Mucosa of gallbladder (tissue), 1 donor: ENCODE measurements at regions not wholly inside any gene's neighbourhood (a gene's known extent, or its start where the extent isn't known, plus 50 kb on each side); places are given as distances from the start of the nearest gene placed in this dataset.

Source experiments
- DNase-seq: peaks from one replicate; pipeline ENCODE4 v3.0.0-alpha.2; 2020; ENCODE audit warnings: low spot score
- donor health status: DM: no; HTN: no; CAD: no.

GRCh38 chr2:239833269-239834109 is 191.7 kb downstream of the NDUFA10 start:
- peak; percentile 7 for DNase-seq

- no peak for DNase-seq
These were observed 192.5 kb downstream of the NDUFA10 start for GRCh38 chr2:239832490-239833268.

GRCh38 chr2:239831861-239832489 is 193.2 kb downstream of the NDUFA10 start:
- DNase-seq: no peak

GRCh38 chr2:239831001-239831731 is 194.0 kb downstream of the NDUFA10 start:
- peak; percentile 9 for DNase-seq

GRCh38 chr2:239830121-239831000 is 194.8 kb downstream of the NDUFA10 start:
- peak; percentile 9 for DNase-seq

GRCh38 chr2:239829326-239829725 is 195.8 kb downstream of the NDUFA10 start:
- no peak for DNase-seq

GRCh38 chr2:239828973-239829275 is 196.2 kb downstream of the NDUFA10 start:
- DNase-seq: peak; percentile 5

GRCh38 chr2:239828192-239828972 is 196.8 kb downstream of the NDUFA10 start:
- DNase-seq: peak; percentile 1

GRCh38 chr2:239827523-239827890 is 197.6 kb downstream of the NDUFA10 start:
- peak; percentile 8 for DNase-seq

GRCh38 chr2:239826786-239827522 is 198.2 kb downstream of the NDUFA10 start:
- DNase-seq: peak; percentile 8

GRCh38 chr2:239826376-239826775 is 198.8 kb downstream of the NDUFA10 start:
- DNase-seq: no peak

- DNase-seq: no peak
These were observed 199.5 kb downstream of the NDUFA10 start for GRCh38 chr2:239825705-239825979.

- DNase-seq: peak; percentile 8
These were observed 200.1 kb downstream of the NDUFA10 start for GRCh38 chr2:239824866-239825704.

- peak; percentile 36 for DNase-seq
These were observed 201.0 kb downstream of the NDUFA10 start for GRCh38 chr2:239824046-239824694.

GRCh38 chr2:239822146-239822831 is 202.9 kb downstream of the NDUFA10 start:
- DNase-seq: peak; percentile 2

- DNase-seq: peak; percentile 8
These were observed 203.5 kb downstream of the NDUFA10 start for GRCh38 chr2:239821694-239822075.

- DNase-seq: peak; percentile 9
These were observed 204.1 kb downstream of the NDUFA10 start for GRCh38 chr2:239820836-239821693.
